Vagina (tissue), 2 donors: ENCODE measurements at regions not wholly inside any gene's neighbourhood (a gene's known extent, or its start where the extent isn't known, plus 50 kb on each side); places are given as distances from the start of the nearest gene placed in this dataset. TPM values are rescaled to one million over a fixed set of nuclear protein-coding genes. Genes with fewer than 3 reads are reported as not detected.

Source experiments
- DNase-seq, 2 donors: peaks; one replicate each; pipeline ENCODE4 v3.0.0-alpha.2; 2017; ENCODE audit errors: extremely low spot score in 2 of 2
- H3K27ac ChIP-seq: fragments of 200-600 bp; sonication (generic); one replicate; pipeline ENCODE4 v1.5.1; 2019
- H3K27me3 ChIP-seq: fragments of 200-600 bp; sonication (generic); one replicate; pipeline ENCODE4 v1.5.1; 2019
- H3K36me3 ChIP-seq, 2 donors: fragments of 200-600 bp; sonication (generic); one replicate each; pipeline ENCODE4 v1.5.1; 2017 to 2019
- H3K4me1 ChIP-seq: fragments of 200-600 bp; sonication (generic); one replicate; pipeline ENCODE4 v1.5.1; 2019
- H3K4me3 ChIP-seq, 2 donors: fragments of 200-600 bp; sonication (generic); 1 replicate in 1 of 2; 2 replicates in 1 of 2; pipeline ENCODE4 v1.5.1; 2016 to 2019
- H3K9me3 ChIP-seq: fragments of 200-600 bp; sonication (generic); one replicate; pipeline ENCODE4 v1.5.1; 2019
- POLR2A ChIP-seq, 2 donors: fragments of 450-650 bp; IDR thresholded peaks; one replicate each; pipeline ENCODE4 v1.6.1; 2017; ENCODE audit warnings: antibody characterized with exemption in 2 of 2, mild to moderate bottlenecking in 2 of 2, moderate library complexity in 2 of 2
- POLR2AphosphoS5 ChIP-seq, 2 donors: sonication (generic); formaldehyde crosslinking; IDR thresholded peaks; one replicate each; pipeline ENCODE4 v1.9.0; 2017; ENCODE audit warnings: antibody characterized with exemption in 2 of 2, mild to moderate bottlenecking in 2 of 2, low read depth in 1 of 2; ENCODE audit not compliant: insufficient read depth in 1 of 2
- intact Hi-C: fragments of 100-400 bp; cut with DNase I; formaldehyde crosslinking; loops from one replicate; pipeline ENCODE4 v1.15.1; 2023
- small RNA-seq: library from RNA; depleted of rRNA; stranded (forward); fragments of <200 nt; gene quantifications from one replicate; pipeline ENCODE3, GENCODE V24; 2016
- TF ChIP-seq, protein P1 (sequence below), 3 experiments: fragments of 450-650 bp in 2 of 3; fragments of 200-600 bp in 1 of 3; sonication (generic) in 1 of 3; IDR thresholded peaks; one replicate each; pipeline ENCODE4 v1.5.1; 2017 to 2019; ENCODE audit warnings: antibody characterized with exemption in 3 of 3, mild to moderate bottlenecking in 2 of 3, moderate library complexity in 2 of 3

DNA sequence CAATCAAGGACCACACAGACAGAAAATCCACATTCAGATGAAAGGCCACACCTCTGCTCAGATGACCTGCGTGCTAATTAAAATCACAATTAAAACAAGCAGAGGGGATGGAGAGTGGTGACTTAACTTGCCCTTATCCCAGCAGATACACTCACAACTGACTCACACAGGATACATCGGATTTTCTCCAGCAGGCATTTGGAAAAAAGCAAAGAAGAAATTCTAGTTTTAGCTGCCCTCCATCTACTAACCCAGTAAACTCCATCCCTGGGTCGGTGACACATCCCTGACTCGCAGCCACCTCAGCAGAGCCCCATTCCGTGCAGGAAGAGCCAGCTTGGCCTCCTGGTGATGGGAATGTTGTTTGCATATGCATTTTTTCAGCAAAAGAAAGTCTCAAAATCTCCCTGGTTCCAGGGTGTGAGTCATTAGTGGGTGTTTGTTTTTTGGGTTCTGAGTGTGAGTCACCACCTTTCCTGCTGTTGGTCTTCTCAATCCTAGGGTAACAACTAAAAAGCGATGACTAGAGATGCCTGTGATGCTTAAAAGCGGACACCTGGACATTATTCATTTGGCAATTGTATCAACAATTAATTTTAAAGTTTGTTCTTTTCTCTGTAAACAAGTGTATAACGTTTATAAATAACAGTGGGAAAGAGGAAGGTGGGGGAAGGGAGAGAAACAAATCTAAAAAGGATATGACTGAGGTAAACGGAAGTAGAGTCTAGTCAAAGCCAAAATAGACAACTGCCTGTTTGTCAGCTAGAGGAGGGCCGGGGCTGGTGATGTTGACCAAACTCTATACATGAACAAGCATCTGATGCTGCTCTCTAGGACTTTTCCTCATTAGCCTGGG is 49.8 kb upstream of the SLC4A7 start:
- peaks cover 26% of the 10 kb centered on the region for H3K4me1 ChIP-seq
- peak overlapping the region; percentile 79 for H3K27ac ChIP-seq
- H3K4me3 ChIP-seq: no peak overlapping the region
- no peaks in the 10 kb centered on the region for H3K27me3 ChIP-seq
- TF ChIP-seq POLR2AphosphoS5 (IDR thresholded peaks at IDR 0.05; ENCODE audit: insufficient read depth in 1 of 2, low read depth in 1 of 2) (peak in 1 of 2 donors; percentile 91), POLR2A (IDR thresholded peaks at IDR 0.05) (no peak)
- TF ChIP-seq, protein P1, sequence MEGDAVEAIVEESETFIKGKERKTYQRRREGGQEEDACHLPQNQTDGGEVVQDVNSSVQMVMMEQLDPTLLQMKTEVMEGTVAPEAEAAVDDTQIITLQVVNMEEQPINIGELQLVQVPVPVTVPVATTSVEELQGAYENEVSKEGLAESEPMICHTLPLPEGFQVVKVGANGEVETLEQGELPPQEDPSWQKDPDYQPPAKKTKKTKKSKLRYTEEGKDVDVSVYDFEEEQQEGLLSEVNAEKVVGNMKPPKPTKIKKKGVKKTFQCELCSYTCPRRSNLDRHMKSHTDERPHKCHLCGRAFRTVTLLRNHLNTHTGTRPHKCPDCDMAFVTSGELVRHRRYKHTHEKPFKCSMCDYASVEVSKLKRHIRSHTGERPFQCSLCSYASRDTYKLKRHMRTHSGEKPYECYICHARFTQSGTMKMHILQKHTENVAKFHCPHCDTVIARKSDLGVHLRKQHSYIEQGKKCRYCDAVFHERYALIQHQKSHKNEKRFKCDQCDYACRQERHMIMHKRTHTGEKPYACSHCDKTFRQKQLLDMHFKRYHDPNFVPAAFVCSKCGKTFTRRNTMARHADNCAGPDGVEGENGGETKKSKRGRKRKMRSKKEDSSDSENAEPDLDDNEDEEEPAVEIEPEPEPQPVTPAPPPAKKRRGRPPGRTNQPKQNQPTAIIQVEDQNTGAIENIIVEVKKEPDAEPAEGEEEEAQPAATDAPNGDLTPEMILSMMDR (IDR thresholded peaks at IDR 0.05): peak in 1 of 3 experiments; percentile 10
- no peaks in the 10 kb centered on the region for H3K9me3 ChIP-seq
- H3K36me3 ChIP-seq: no peaks in the 10 kb centered on the region
- intact Hi-C loops: no loop called here
- peak in 1 of 2 donors; percentile 93 for DNase-seq

Small RNAs in the stretch of these regions (small RNA-seq; reads per million reads assigned to genes)
- gene AC098614.2 (not detected), gene RF00019 (not detected)
